Epidermal melanocyte (primary cell): ENCODE measurements at regions not wholly inside any gene's neighbourhood (a gene's known extent, or its start where the extent isn't known, plus 50 kb on each side); places are given as distances from the start of the nearest gene placed in this dataset.
A peak's percentile ranks its signal among the peaks of the same experiment; 100 is the strongest.
"Not testable (repeated sequence)": the region's sequence is repeated elsewhere in the genome, so short reads cannot be mapped to it uniquely, and the experiment has no call there.

Experiments used
- DNase-seq: peaks from one replicate; pipeline ENCODE4 v3.0.0; 2011; ENCODE audit warnings: low spot score; ENCODE audit not compliant: insufficient read length

- no peak for DNase-seq
Measured at GRCh38 chr4:33658971-33659370, 2585.3 kb downstream of the ARAP2 start.

- DNase-seq = no peak
Measured at GRCh38 chr4:33661636-33662035, 2582.7 kb downstream of the ARAP2 start.

GRCh38 chr4:33685939-33686338 lies 2558.4 kb downstream of the ARAP2 start:
- no peak for DNase-seq

GRCh38 chr4:33696041-33696440 lies 2548.3 kb downstream of the ARAP2 start:
- no peak for DNase-seq

DNA sequence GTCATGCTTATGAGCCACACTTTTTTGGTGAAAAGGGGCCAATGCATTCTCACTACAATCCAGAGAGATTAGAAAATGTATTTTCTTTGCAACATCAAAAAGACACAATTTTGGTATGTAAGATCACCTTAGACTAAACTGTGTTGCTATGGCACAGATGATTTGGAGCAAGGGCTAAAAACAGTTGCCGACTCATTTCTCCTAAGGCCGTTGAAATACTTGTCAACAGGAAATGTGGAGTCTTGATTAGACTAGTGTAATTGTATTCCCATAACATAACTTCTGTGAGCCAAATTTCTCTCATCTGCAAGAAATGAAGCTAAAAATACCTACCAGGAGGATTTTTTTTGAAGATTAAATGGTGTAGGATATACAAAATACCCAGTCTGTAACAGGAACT lies 2547.7 kb downstream of the ARAP2 start:
- DNase-seq = no peak

- DNase-seq = no peak
Measured at GRCh38 chr4:33709247-33709646, 2535.1 kb downstream of the ARAP2 start.

GRCh38 chr4:33711826-33712225 lies 2532.5 kb downstream of the ARAP2 start:
- DNase-seq = no peak

- DNase-seq = no peak
Measured at GRCh38 chr4:33714971-33715370, 2529.3 kb downstream of the ARAP2 start.

- peak; percentile 16 for DNase-seq
Measured at GRCh38 chr4:33715841-33716395, 2528.4 kb downstream of the ARAP2 start.

GRCh38 chr4:33722254-33722653 lies 2522.1 kb downstream of the ARAP2 start:
- DNase-seq = no peak

GRCh38 chr4:33722800-33723516 lies 2521.4 kb downstream of the ARAP2 start:
- DNase-seq = no peak

GRCh38 chr4:33724685-33725084 lies 2519.6 kb downstream of the ARAP2 start:
- DNase-seq = no peak

DNA sequence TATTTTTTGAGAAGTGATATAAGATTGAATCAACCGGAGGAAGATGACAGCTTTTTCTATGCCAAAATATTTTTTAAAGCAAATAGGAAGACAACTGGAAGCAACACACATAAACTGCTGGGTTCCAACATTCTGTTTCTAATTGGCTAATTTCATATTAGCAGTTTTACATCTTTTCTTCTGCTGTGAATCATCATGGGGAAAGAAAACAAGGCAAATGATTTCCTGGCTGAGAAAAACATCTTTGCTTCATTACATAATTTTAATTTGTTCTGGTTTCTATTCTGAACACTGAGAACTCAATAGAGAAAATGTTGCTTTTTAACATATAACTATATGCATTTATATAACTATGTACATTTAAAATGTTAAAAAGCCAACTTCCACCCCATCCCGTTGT lies 2518.5 kb downstream of the ARAP2 start:
- no peak for DNase-seq

GRCh38 chr4:33737726-33738125 lies 2506.6 kb downstream of the ARAP2 start:
- DNase-seq = no peak

- no peak for DNase-seq
Measured at GRCh38 chr4:33739884-33740632, 2504.3 kb downstream of the ARAP2 start.

- not testable (repeated sequence) for DNase-seq
Measured at GRCh38 chr4:33740871-33741270, 2503.4 kb downstream of the ARAP2 start.

DNA sequence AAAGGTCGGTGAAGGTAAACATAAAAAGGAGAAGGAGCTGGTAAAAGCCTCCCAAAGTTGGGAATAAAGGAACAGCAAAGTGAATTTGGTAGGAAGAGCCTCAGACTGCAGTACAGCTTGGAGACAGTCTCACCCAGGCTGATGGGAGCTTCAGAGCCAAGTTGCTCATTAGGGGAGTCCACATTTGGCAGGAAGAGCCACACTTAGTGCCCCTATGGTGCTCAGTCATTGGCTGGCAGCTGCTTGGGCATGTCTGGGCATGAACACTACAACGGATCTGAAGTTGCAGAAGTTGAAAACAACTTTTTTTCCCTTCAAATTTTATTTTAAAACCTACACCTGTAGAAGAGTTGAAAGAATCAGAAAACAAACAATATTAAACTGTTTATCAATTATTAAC lies 2497.3 kb downstream of the ARAP2 start:
- no peak for DNase-seq

DNA sequence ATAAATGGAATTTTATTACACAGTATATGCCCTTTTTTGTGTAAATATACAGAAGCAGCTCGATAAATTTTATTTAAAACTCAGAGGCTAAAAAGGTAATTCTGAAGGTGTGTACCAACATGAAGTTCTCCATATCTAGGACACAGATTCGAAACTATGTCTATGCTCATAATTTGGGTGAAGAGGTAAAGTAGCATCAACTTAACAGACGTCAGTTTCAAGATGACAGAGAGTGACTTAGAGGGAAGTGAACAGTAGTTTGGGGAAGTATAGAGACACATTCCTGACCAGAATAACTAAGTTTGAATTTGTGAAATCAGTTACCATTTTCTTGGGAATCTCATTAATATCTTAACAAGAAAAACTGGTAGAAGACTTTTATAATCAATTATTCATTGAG lies 2493.3 kb downstream of the ARAP2 start:
- no peak for DNase-seq

DNA sequence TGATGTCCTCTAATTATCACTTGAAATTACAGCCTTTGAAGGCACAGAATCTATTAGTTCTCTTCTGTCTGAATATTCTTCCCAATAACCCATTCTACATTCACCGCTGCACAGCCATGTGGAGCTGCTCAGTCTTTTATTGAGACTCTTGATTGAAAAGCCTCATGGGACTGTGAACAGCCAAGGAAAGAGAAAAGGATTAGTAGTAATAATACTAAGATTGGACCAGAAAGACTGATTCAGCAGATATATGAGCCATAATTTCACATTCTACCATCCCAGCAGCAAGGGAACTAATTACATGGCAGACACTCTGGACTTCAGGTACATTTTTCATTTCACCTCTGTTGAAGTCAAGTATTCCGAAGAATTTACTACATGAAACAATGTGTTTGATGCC lies 2471.7 kb downstream of the ARAP2 start:
- DNase-seq = no peak

- no peak for DNase-seq
Measured at GRCh38 chr4:33780952-33781791, 2463.1 kb downstream of the ARAP2 start.

DNA sequence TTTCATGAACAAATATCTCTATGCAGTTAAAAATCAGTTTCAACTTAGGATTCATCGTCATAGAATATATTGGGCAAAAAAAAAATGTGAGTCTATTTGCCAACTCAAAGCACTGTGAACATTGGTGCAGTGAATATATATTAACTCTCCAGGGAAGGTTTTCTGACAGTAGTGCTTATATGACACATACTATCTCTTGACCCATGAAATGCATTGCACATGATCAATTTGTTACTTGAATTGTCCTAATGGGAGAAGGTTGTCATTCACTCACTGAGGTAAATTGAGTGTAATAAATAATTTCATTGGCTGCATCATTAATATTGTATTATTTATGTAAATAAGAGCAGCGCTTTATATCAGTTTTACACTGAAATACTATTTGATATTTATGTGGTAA lies 2458.5 kb downstream of the ARAP2 start:
- no peak for DNase-seq

DNA sequence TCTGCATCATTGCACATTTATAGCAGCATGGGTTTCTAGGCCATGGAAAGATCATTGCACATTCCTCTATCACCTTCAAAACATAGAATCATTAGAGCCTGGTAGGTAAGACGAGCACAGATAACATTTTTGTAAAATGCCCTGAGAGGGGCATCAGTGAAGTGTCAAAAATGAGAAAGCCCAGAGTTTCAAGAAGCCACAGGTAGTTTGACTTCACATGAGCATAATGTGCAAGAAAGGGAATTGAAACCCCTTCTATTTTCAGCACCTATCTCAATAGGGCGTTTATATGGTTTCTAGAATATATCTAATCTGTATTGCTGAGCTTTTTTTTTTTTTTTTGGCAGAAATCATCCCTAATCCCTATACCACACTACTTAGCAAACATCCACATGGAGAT lies 2441.7 kb downstream of the ARAP2 start:
- DNase-seq = no peak
